ENCODE measurements at regions not wholly inside any gene's neighbourhood (a gene's known extent, or its start where the extent isn't known, plus 50 kb on each side); places are given as distances from the start of the nearest gene placed in this dataset.
"Not testable (repeated sequence)": the region's sequence is repeated elsewhere in the genome, so short reads cannot be mapped to it uniquely, and the experiment has no call there.

- no peak for DNase-seq
Observed at GRCh38 chr12:83276904-83277303, 590.2 kb downstream of the TMTC2 start.

DNA sequence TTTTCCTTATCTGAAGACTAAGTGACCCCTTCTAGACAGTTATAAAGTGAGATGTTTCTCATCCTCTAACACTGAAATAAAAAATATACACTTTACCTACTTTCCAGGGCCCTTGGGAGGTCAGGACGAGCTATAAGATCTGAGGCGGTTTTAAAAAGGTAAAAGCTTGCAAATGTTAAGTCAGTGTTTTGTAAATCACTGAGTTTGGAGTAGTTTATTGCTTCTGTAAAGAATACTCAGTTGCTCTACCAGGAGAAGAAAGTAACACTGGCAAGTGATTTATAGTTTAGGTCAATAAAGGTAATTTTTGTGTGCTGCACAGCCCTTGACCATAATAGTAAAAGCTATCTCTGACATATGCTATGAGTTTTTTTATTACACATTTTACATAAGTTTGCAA, 584.5 kb downstream of the TMTC2 start:
- no peak for DNase-seq

DNA sequence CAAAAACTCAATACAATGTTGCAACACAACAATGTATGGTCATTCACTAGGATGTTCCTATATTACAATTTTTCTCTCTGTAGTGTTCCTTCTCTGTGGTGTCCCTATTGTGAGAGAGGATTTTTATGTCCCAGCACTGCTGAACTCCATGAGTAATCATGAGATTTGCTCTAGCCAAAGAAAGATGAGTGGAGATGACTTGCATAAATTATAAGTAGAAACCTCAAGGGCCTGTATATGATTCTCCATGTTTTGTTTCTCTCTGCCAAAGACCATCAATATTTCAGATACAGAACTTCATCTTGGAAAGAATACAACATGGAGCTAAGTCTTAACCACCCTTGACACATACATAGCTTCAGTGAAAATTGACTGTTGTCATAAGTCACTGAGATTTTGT, 579.1 kb downstream of the TMTC2 start:
- no peak for DNase-seq

- DNase-seq: no peak
Observed at GRCh38 chr12:83261998-83262397, 575.3 kb downstream of the TMTC2 start.

GRCh38 chr12:83260126-83260525, 573.4 kb downstream of the TMTC2 start:
- not testable (repeated sequence) for DNase-seq

DNA sequence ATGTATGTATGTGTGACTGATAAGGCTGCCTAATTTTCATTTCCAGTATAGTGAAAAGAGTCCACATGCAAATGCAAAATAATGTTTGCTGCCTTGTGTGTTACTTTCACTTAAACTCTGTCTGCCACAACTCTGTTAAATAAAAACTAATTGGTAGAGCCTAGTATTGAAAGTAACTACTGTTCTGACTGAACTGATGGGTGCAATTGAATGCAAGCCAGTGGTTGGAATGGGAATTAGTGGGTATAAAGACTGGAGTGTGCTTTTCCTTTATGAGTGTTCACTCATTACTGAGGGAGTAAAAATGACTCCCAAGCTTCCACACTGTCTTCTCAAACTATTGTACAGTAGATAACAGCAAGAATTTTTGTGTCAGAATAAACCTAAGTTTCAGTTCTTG, 571.0 kb downstream of the TMTC2 start:
- no peak for DNase-seq

- DNase-seq: no peak
Observed at GRCh38 chr12:83256562-83256961, 569.9 kb downstream of the TMTC2 start.

DNA sequence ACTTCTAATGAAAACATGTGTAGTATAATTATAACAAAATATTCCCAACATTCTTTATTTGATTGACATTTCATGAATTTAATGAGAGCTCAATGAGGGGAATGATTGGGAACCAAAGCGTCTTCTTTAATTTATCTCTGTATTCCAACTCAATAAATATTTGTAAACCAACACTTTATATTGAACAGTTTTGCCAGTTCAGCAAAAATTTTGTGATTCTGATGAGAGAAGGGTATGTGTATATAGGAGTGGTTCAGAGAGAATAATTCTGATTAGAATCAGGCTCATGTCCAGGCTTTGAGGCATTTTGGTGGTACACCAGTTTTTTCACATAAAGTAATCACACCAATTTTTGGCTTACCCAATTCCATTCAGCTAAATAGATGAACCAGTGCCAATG, 564.2 kb downstream of the TMTC2 start:
- DNase-seq: no peak

DNA sequence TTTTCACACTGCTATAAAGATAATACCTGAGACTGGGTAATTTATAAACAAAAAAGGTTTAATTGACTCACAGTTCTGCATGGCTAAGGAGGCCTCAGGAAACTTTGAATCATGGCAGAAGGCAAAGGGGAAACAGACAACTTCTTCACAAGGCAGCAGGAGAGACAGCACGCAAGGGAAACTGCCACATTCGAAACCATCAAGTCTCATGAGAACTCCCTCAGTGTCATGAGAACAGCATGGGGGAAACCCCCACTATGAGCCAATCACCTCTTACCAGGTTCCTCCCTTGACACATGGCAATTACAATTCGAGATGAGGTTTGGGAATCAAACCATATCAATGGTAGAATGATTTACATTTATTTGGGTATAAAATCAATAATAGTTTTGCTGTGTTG, 558.5 kb downstream of the TMTC2 start:
- DNase-seq: no peak

DNA sequence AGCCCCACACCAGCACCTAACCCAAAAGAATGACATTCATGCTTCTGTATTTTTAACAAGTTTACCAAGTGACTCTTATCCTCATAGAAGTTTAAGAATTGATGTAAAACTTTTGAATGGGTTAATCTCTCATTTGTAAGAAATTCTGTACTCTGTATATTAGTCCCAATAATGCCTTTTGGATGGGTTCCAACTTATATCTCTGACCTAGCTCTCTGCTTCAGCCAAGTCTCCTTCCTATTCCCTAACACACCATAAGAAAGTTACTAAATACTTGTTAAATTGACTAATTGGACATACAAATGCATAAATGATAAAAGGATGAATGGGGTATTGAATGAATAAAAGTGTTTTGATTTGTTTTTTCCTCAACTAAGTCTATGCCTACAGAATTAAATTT, 557.3 kb downstream of the TMTC2 start:
- no peak for DNase-seq

DNA sequence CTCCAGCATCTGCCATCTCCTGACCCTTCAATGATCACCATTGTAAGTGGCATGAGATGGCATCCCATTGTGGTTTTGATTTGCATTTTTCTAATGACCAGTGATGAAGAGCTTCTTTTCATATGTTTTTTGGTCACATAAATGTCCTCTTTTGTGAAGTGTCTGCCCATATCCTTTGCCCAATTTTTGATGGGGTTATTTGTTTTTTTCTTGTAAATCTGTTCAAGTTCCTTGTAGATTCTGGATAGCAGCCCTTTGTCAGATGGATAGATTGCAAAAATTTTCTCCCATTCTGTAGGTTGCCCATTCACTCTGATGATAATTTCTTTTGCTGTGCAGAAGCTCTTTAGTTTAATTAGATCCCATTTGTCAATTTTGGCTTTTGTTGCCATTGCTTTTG, 547.3 kb downstream of the TMTC2 start:
- DNase-seq: not testable (repeated sequence)

- not testable (repeated sequence) for DNase-seq
Observed at GRCh38 chr12:83226960-83227359, 540.3 kb downstream of the TMTC2 start.

- no peak for DNase-seq
Observed at GRCh38 chr12:83225806-83226205, 539.1 kb downstream of the TMTC2 start.

DNA sequence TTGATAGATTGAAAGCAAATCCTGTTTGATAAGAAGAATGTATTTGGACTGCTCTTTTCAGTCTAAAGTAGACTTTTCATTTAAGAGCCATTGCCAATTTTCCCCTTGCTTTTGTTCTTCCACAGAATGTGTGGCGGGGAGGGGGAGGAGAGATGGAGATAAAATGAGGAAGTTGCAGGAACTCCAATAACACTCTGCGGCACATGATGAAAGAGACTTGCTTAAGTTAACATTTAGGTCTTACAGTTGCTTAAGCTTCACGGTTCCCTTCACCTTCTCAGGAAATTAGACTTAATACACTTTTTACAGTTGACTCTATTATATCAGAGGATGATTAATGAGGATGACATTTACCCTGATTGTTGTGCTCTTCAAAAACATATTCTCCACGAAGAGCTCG, 537.3 kb downstream of the TMTC2 start:
- DNase-seq: no peak

DNA sequence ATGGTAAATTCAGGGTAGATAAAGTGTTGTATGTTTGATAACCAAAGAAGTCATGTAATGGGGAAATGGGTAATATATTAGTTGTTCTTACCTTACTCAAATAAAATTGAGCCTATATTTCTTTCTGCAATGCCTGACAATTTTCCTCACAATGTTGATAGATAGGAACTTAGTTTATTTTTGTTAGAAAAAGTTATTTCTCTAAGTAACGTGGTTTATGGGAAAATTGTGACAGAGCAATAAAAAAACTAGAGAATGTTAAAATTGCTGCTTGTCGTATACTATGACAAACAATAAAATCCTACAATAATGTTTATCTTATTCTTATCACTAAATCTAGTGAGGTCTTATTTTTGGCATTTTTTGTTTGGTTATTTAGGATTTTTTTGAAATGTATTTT, 534.1 kb downstream of the TMTC2 start:
- no peak for DNase-seq

DNA sequence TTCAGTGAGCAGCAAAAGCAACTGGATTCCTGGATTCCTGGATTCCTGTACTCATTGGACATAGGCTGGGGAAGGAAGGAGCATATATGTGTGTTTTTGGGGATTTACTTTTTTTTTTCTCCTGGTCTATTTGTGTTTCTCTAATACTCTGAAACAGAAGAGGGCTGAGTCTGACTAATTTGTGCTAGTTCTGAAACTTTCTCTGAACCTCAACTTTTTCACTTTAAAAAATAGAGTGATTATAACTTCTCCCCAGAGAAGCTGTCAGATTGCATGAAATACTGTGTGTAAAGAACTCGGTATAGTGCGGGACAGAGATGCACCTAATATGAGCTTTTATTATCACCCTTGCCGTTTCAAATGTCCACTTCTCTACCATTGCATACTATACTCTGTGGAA, 529.5 kb downstream of the TMTC2 start:
- no peak for DNase-seq

DNA sequence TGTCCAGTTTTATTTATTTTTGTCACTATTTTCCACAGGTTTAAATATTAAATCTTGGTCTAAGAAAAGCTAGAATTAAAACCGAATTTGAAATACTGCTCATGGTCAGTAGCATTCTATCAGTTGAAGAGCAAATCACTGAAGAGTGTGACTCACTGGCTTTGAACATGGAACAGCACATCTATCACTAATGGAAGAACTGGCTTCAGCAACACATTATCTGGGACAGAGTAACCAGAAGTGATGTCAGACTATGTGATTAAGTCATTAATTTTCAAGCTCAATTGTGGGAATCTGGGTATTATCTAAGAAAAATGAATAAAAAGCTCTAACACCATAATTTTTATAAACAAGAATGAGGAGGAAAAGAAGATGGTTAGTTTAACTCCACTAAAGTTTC, 527.5 kb downstream of the TMTC2 start:
- no peak for DNase-seq

- no peak for DNase-seq
Observed at GRCh38 chr12:83210933-83211332, 524.2 kb downstream of the TMTC2 start.

- no peak for DNase-seq
Observed at GRCh38 chr12:83199069-83199468, 512.4 kb downstream of the TMTC2 start.

GRCh38 chr12:83198291-83199015, 511.7 kb downstream of the TMTC2 start:
- no peak for DNase-seq

- no peak for DNase-seq
Observed at GRCh38 chr12:83197483-83197914, 510.8 kb downstream of the TMTC2 start.

DNA sequence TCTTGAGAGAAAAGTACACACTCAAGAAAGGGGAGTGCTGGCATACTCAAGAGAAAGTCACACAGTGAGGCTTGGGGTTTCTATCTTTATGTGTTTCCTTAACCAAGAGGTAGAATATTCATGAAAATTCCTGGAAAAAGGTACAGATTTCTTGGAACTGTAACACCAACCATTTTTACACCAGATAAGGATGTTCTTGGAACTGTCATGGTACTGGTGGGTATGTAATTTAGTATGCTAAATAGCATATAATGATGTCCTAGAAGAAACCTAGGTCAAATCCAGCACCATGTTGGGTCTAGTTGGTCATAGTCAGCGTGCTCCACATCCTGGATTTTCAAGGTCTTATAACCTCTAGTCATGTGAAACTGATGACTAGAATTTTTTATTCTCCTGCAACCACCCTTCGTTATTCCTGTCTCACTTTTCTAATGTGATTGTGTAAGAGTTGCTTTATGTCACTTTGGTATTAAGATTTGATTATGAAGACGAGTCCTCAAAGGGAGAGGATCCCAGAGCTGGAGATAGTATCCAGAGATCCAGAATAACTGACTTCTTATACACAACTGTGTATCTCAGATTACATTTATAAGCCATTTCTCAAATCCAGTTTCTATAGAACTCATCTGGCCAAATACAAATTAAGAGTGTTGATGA, 510.1 kb downstream of the TMTC2 start:
- no peak for DNase-seq

DNA sequence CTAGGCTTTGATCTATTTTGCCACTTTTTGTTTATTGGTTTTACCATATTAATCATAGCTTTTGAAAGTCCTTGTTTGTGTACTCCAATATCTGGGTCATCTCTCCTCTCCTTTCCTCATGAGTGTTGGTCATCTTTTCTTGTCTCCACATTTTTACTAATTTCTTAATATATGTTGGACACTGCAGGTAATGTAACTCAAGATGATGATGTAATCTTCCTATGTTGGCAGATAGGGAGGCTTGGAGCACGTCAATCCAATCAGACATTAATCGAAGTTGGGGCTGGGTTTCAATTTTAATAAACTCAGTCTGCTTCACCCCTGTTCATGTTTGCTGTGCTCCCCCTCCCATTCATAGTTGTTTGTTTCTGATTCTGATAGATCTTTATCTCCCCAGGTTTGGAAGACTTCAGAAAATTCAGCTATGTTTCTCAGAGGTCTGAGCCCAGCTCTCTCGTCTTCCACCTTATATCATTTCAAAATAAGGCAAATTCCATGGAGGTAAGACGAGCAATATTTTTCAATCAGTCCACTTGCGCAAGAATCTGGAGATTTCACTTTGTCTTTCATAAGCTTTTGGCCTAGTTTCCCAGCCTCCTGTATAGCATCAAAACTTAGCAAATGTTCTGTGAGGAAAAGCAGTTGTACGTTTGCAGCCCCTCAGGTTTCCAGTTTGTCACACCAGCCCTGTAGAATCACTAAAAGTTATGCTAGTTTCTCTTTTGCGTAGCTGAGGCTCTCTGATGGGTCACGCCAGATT, 504.1 kb downstream of the TMTC2 start:
- DNase-seq: no peak

- no peak for DNase-seq
Observed at GRCh38 chr12:83186419-83186818, 499.7 kb downstream of the TMTC2 start.

All from NCI-H1694 treated with DMSO at 0.1 percent for 48 hours (cell line).